ENCODE measurements at regions not wholly inside any gene's neighbourhood (a gene's known extent, or its start where the extent isn't known, plus 50 kb on each side); places are given as distances from the start of the nearest gene placed in this dataset.

- TF ChIP-seq EZH2 (IDR thresholded peaks at IDR 0.05; ENCODE audit: low read depth) (no peak), CTCF (conservative IDR thresholded peaks at IDR 0.05) (no peak)
Measured at GRCh38 chr12:59946635-59947034, 350.8 kb downstream of the SLC16A7 start.
